G401.6 (cell line): ENCODE measurements at regions not wholly inside any gene's neighbourhood (a gene's known extent, or its start where the extent isn't known, plus 50 kb on each side); places are given as distances from the start of the nearest gene placed in this dataset.

Experiments used
- FAIRE-seq: peaks from 2 replicates; lab custom pipeline; 2012; peaks lifted over from hg19 to GRCh38; lab: Jason Lieb, UNC

- no peak for FAIRE-seq
These were observed 1230.1 kb upstream of the SLC10A2 start for GRCh38 chr13:104296286-104296685.

- no peak for FAIRE-seq
These were observed 1229.3 kb upstream of the SLC10A2 start for GRCh38 chr13:104295537-104295936.

- FAIRE-seq = no peak
These were observed 1223.2 kb upstream of the SLC10A2 start for GRCh38 chr13:104289400-104289799.

GRCh38 chr13:104288496-104288895, 1222.3 kb upstream of the SLC10A2 start:
- no peak for FAIRE-seq

GRCh38 chr13:104286566-104287290, 1220.5 kb upstream of the SLC10A2 start:
- FAIRE-seq = no peak

- FAIRE-seq = no peak
These were observed 1215.7 kb upstream of the SLC10A2 start for GRCh38 chr13:104281910-104282309.

GRCh38 chr13:104270731-104271130, 1204.5 kb upstream of the SLC10A2 start:
- FAIRE-seq = no peak

- FAIRE-seq = no peak
These were observed 1201.1 kb upstream of the SLC10A2 start for GRCh38 chr13:104267206-104267811.

GRCh38 chr13:104256701-104257100, 1190.5 kb upstream of the SLC10A2 start:
- no peak for FAIRE-seq

GRCh38 chr13:104253063-104253680, 1187.0 kb upstream of the SLC10A2 start:
- FAIRE-seq = no peak

GRCh38 chr13:104251931-104252330, 1185.7 kb upstream of the SLC10A2 start:
- FAIRE-seq = no peak

GRCh38 chr13:104246955-104247354, 1180.7 kb upstream of the SLC10A2 start:
- FAIRE-seq = no peak

GRCh38 chr13:104206450-104207044, 1140.3 kb upstream of the SLC10A2 start:
- no peak for FAIRE-seq

- no peak for FAIRE-seq
These were observed 1138.0 kb upstream of the SLC10A2 start for GRCh38 chr13:104204177-104204576.

- FAIRE-seq = no peak
These were observed 1132.6 kb upstream of the SLC10A2 start for GRCh38 chr13:104198801-104199200.

GRCh38 chr13:104196611-104197010, 1130.4 kb upstream of the SLC10A2 start:
- FAIRE-seq = no peak

- no peak for FAIRE-seq
These were observed 1115.5 kb upstream of the SLC10A2 start for GRCh38 chr13:104181526-104182231.

- no peak for FAIRE-seq
These were observed 1104.9 kb upstream of the SLC10A2 start for GRCh38 chr13:104170980-104171555.

- no peak for FAIRE-seq
These were observed 1097.8 kb upstream of the SLC10A2 start for GRCh38 chr13:104163866-104164630.

GRCh38 chr13:104160536-104160935, 1094.3 kb upstream of the SLC10A2 start:
- FAIRE-seq = no peak

- no peak for FAIRE-seq
These were observed 1077.7 kb upstream of the SLC10A2 start for GRCh38 chr13:104143760-104144416.
